ENCODE measurements at regions not wholly inside any gene's neighbourhood (a gene's known extent, or its start where the extent isn't known, plus 50 kb on each side); places are given as distances from the start of the nearest gene placed in this dataset.

- H3K4me3 ChIP-seq (ENCODE audit: extremely low read depth, insufficient read depth, low read length, poor library complexity, severe bottlenecking) = no peak overlapping the region
- H3K27ac ChIP-seq (ENCODE audit: low read depth, low read length, severe bottlenecking) = peak overlapping the region; percentile 98
- peaks cover 63% of the 10 kb centered on the region for H3K4me1 ChIP-seq (ENCODE audit: control insufficient read depth, insufficient read depth, low read length, poor library complexity, severe bottlenecking)
- no peaks in the 10 kb centered on the region for H3K36me3 ChIP-seq (ENCODE audit: control insufficient read depth, insufficient read depth, low read length)
- H3K9me3 ChIP-seq (ENCODE audit: control insufficient read depth, low read length) = no peaks in the 10 kb centered on the region
- whole genome bisulfite sequencing, 2 experiments (ENCODE audit: insufficient coverage in 2 of 2) = 80 to 90% methylated on average over 9 of the region's 10 CpGs
These were observed 143.3 kb downstream of the ZFP36L2 start for GRCh38 chr2:43082903-43083677.

- H3K27ac ChIP-seq (ENCODE audit: low read depth, low read length, severe bottlenecking) = peak overlapping the region; percentile 98
- no peaks in the 10 kb centered on the region for H3K9me3 ChIP-seq (ENCODE audit: control insufficient read depth, low read length)
- no peaks in the 10 kb centered on the region for H3K36me3 ChIP-seq (ENCODE audit: control insufficient read depth, insufficient read depth, low read length)
- no peak overlapping the region for H3K4me3 ChIP-seq (ENCODE audit: extremely low read depth, insufficient read depth, low read length, poor library complexity, severe bottlenecking)
- WGBS, 2 experiments (ENCODE audit: insufficient coverage in 2 of 2) = 89 to 90% methylated on average over 10 to 11 of the region's 15 CpGs
- H3K4me1 ChIP-seq (ENCODE audit: control insufficient read depth, insufficient read depth, low read length, poor library complexity, severe bottlenecking) = peaks cover 55% of the 10 kb centered on the region
These were observed 144.1 kb downstream of the ZFP36L2 start for GRCh38 chr2:43082111-43082894.

- Histone ChIP-seq H3K9me3 (ENCODE audit: control insufficient read depth, low read length) (no peaks in the 10 kb centered on the region), H3K36me3 (ENCODE audit: control insufficient read depth, insufficient read depth, low read length) (no peaks in the 10 kb centered on the region), H3K4me1 (ENCODE audit: control insufficient read depth, insufficient read depth, low read length, poor library complexity, severe bottlenecking) (peaks cover 48% of the 10 kb centered on the region), H3K27ac (ENCODE audit: low read depth, low read length, severe bottlenecking) (no peak overlapping the region), H3K4me3 (ENCODE audit: extremely low read depth, insufficient read depth, low read length, poor library complexity, severe bottlenecking) (no peak overlapping the region)
- 100% methylated on average over 2 of the region's 5 CpGs for WGBS, 2 experiments (ENCODE audit: insufficient coverage in 2 of 2)
These were observed 145.2 kb downstream of the ZFP36L2 start for GRCh38 chr2:43081131-43081765.

GRCh38 chr2:43080571-43081021 lies 145.8 kb downstream of the ZFP36L2 start:
- 98% methylated on average over 9 to 11 of the region's 11 CpGs for WGBS, 2 experiments (ENCODE audit: insufficient coverage in 2 of 2)
- Histone ChIP-seq H3K27ac (ENCODE audit: low read depth, low read length, severe bottlenecking) (no peak overlapping the region), H3K4me3 (ENCODE audit: extremely low read depth, insufficient read depth, low read length, poor library complexity, severe bottlenecking) (no peak overlapping the region), H3K36me3 (ENCODE audit: control insufficient read depth, insufficient read depth, low read length) (no peaks in the 10 kb centered on the region), H3K9me3 (ENCODE audit: control insufficient read depth, low read length) (no peaks in the 10 kb centered on the region), H3K4me1 (ENCODE audit: control insufficient read depth, insufficient read depth, low read length, poor library complexity, severe bottlenecking) (peaks cover 41% of the 10 kb centered on the region)

- Histone ChIP-seq H3K4me1 (ENCODE audit: control insufficient read depth, insufficient read depth, low read length, poor library complexity, severe bottlenecking) (peaks cover 26% of the 10 kb centered on the region), H3K4me3 (ENCODE audit: extremely low read depth, insufficient read depth, low read length, poor library complexity, severe bottlenecking) (no peak overlapping the region), H3K27ac (ENCODE audit: low read depth, low read length, severe bottlenecking) (no peak overlapping the region), H3K36me3 (ENCODE audit: control insufficient read depth, insufficient read depth, low read length) (no peaks in the 10 kb centered on the region), H3K9me3 (ENCODE audit: control insufficient read depth, low read length) (no peaks in the 10 kb centered on the region)
- 96% methylated on average over 13 of the region's 15 CpGs for WGBS, 2 experiments (ENCODE audit: insufficient coverage in 2 of 2)
These were observed 147.3 kb downstream of the ZFP36L2 start for GRCh38 chr2:43078781-43079755.

GRCh38 chr2:43078301-43078700 lies 148.1 kb downstream of the ZFP36L2 start:
- Histone ChIP-seq H3K4me3 (ENCODE audit: extremely low read depth, insufficient read depth, low read length, poor library complexity, severe bottlenecking) (no peak overlapping the region), H3K9me3 (ENCODE audit: control insufficient read depth, low read length) (no peaks in the 10 kb centered on the region), H3K36me3 (ENCODE audit: control insufficient read depth, insufficient read depth, low read length) (no peaks in the 10 kb centered on the region), H3K4me1 (ENCODE audit: control insufficient read depth, insufficient read depth, low read length, poor library complexity, severe bottlenecking) (peaks cover 21% of the 10 kb centered on the region), H3K27ac (ENCODE audit: low read depth, low read length, severe bottlenecking) (no peak overlapping the region)
- 85 to 98% methylated on average over 5 of the region's 5 CpGs for WGBS, 2 experiments (ENCODE audit: insufficient coverage in 2 of 2)

GRCh38 chr2:43077876-43078275 lies 148.5 kb downstream of the ZFP36L2 start:
- Histone ChIP-seq H3K9me3 (ENCODE audit: control insufficient read depth, low read length) (no peaks in the 10 kb centered on the region), H3K4me3 (ENCODE audit: extremely low read depth, insufficient read depth, low read length, poor library complexity, severe bottlenecking) (no peak overlapping the region), H3K36me3 (ENCODE audit: control insufficient read depth, insufficient read depth, low read length) (no peaks in the 10 kb centered on the region), H3K4me1 (ENCODE audit: control insufficient read depth, insufficient read depth, low read length, poor library complexity, severe bottlenecking) (peaks cover 19% of the 10 kb centered on the region), H3K27ac (ENCODE audit: low read depth, low read length, severe bottlenecking) (no peak overlapping the region)
- no CpG with 5 or more reads among the region's 1 CpG for WGBS, 2 experiments (ENCODE audit: insufficient coverage in 2 of 2)

GRCh38 chr2:43076676-43077075 lies 149.7 kb downstream of the ZFP36L2 start:
- 94 to 98% methylated on average over 3 to 5 of the region's 5 CpGs for WGBS, 2 experiments (ENCODE audit: insufficient coverage in 2 of 2)
- Histone ChIP-seq H3K36me3 (ENCODE audit: control insufficient read depth, insufficient read depth, low read length) (no peaks in the 10 kb centered on the region), H3K4me3 (ENCODE audit: extremely low read depth, insufficient read depth, low read length, poor library complexity, severe bottlenecking) (no peak overlapping the region), H3K27ac (ENCODE audit: low read depth, low read length, severe bottlenecking) (no peak overlapping the region), H3K4me1 (ENCODE audit: control insufficient read depth, insufficient read depth, low read length, poor library complexity, severe bottlenecking) (peaks cover 7% of the 10 kb centered on the region), H3K9me3 (ENCODE audit: control insufficient read depth, low read length) (no peaks in the 10 kb centered on the region)

GRCh38 chr2:43075811-43076585 lies 150.4 kb downstream of the ZFP36L2 start:
- Histone ChIP-seq H3K27ac (ENCODE audit: low read depth, low read length, severe bottlenecking) (no peak overlapping the region), H3K36me3 (ENCODE audit: control insufficient read depth, insufficient read depth, low read length) (no peaks in the 10 kb centered on the region), H3K4me1 (ENCODE audit: control insufficient read depth, insufficient read depth, low read length, poor library complexity, severe bottlenecking) (peaks cover 10% of the 10 kb centered on the region), H3K9me3 (ENCODE audit: control insufficient read depth, low read length) (no peaks in the 10 kb centered on the region), H3K4me3 (ENCODE audit: extremely low read depth, insufficient read depth, low read length, poor library complexity, severe bottlenecking) (no peak overlapping the region)
- WGBS, 2 experiments (ENCODE audit: insufficient coverage in 2 of 2) = 97 to 100% methylated on average over 3 of the region's 3 CpGs
